Testis (tissue), 2 donors: ENCODE measurements at regions not wholly inside any gene's neighbourhood (a gene's known extent, or its start where the extent isn't known, plus 50 kb on each side); places are given as distances from the start of the nearest gene placed in this dataset.

Experiments
- DNase-seq: peaks from one replicate; pipeline ENCODE4 v3.0.0-alpha.2; 2019
- H3K27ac ChIP-seq, 2 donors: fragments of 200-600 bp; sonication (generic); one replicate each; pipeline ENCODE4 v1.5.1; 2019
- H3K27me3 ChIP-seq: fragments of 200-600 bp; sonication (generic); one replicate; pipeline ENCODE4 v1.5.1; 2019
- H3K36me3 ChIP-seq: fragments of 200-600 bp; sonication (generic); one replicate; pipeline ENCODE4 v1.5.1; 2017; ENCODE audit warnings: low read depth; ENCODE audit errors: missing control alignments
- H3K4me1 ChIP-seq: fragments of 200-600 bp; sonication (generic); one replicate; pipeline ENCODE4 v1.5.1; 2019
- H3K4me3 ChIP-seq, 2 donors: fragments of 200-600 bp; sonication (generic); one replicate each; pipeline ENCODE4 v1.5.1; 2017 to 2019
- H3K9me3 ChIP-seq: fragments of 200-600 bp; sonication (generic); one replicate; pipeline ENCODE4 v1.5.1; 2017
- POLR2A ChIP-seq: fragments of 450-650 bp; IDR thresholded peaks from one replicate; pipeline ENCODE4 v1.6.1; 2017; ENCODE audit warnings: antibody characterized with exemption, mild to moderate bottlenecking, moderate library complexity
- WGBS, 2 donors: methylation state at CpG; one replicate each; pipeline ENCODE4 v1.1.5; 2018; 5-methylcytosine and 5-hydroxymethylcytosine counted together
- intact Hi-C: fragments of 100-400 bp; cut with DNase I; formaldehyde crosslinking; loops from one replicate; pipeline ENCODE4 v1.15.1; 2023; ENCODE audit warnings: low total_unique reads
- TF ChIP-seq, protein P1 (sequence below), 3 experiments: fragments of 450-650 bp in 2 of 3; fragments of 200-600 bp in 1 of 3; sonication (generic) in 1 of 3; IDR thresholded peaks; one replicate each; pipeline ENCODE4 v1.5.1; 2016 to 2019; ENCODE audit warnings: antibody characterized with exemption in 3 of 3, mild to moderate bottlenecking in 2 of 3, moderate library complexity in 1 of 3

DNA sequence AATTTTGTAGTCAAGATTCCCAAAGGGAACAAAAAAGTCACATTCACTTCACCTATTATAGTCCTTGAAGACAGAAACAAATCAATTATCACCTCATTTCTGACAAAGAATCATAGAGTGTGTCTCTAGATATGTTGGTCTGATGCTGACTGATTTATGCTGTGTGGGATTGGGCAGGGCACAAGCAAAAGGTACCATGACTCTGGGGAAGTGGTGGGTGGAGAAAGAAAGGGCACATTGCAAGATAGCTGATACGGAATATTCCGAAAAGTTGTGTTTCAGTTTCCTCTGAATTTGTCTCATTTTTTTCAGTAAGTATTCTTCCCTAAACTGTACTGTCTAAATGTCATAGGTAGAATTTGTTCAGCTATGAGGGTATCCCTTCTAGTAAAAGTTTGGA, 268.0 kb downstream of the MREG start:
- Histone ChIP-seq H3K27ac (no peak overlapping the region), H3K36me3 (no peaks in the 10 kb centered on the region), H3K27me3 (no peaks in the 10 kb centered on the region), H3K4me3 (no peak overlapping the region), H3K9me3 (no peaks in the 10 kb centered on the region), H3K4me1 (peaks cover 10% of the 10 kb centered on the region)
- DNase-seq: no peak
- TF ChIP-seq, protein P1, sequence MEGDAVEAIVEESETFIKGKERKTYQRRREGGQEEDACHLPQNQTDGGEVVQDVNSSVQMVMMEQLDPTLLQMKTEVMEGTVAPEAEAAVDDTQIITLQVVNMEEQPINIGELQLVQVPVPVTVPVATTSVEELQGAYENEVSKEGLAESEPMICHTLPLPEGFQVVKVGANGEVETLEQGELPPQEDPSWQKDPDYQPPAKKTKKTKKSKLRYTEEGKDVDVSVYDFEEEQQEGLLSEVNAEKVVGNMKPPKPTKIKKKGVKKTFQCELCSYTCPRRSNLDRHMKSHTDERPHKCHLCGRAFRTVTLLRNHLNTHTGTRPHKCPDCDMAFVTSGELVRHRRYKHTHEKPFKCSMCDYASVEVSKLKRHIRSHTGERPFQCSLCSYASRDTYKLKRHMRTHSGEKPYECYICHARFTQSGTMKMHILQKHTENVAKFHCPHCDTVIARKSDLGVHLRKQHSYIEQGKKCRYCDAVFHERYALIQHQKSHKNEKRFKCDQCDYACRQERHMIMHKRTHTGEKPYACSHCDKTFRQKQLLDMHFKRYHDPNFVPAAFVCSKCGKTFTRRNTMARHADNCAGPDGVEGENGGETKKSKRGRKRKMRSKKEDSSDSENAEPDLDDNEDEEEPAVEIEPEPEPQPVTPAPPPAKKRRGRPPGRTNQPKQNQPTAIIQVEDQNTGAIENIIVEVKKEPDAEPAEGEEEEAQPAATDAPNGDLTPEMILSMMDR (IDR thresholded peaks at IDR 0.05): no peak
- TF ChIP-seq POLR2A: no peak
- intact Hi-C loops: no loop called here
- 95 to 96% methylated on average over 2 of the region's 2 CpGs for WGBS, 2 donors

DNA sequence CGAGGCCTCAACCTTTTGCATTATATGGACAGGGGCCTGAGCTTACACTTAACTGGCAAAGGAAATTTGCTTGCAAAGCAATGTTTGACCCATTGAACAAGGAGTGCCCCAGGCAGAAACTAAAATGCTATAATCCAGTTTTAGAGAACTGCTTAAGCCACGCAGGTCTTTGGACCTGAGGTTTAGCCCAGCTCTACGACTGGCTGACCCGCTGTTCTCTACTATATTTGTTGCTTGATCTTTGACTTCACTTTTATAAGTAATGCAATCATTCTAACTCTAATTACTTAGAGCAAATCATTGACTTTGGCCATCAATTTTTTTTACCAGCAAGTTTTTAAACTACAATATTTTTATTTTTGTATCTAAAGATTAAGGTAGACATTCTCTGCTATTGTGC, 268.8 kb downstream of the MREG start:
- peaks cover 4% of the 10 kb centered on the region for H3K4me1 ChIP-seq
- WGBS, 2 donors: 94 to 97% methylated on average over 4 of the region's 4 CpGs
- H3K36me3 ChIP-seq: no peaks in the 10 kb centered on the region
- no peak overlapping the region for H3K27ac ChIP-seq
- intact Hi-C loops: no loop called here
- H3K9me3 ChIP-seq: no peaks in the 10 kb centered on the region
- no peak for DNase-seq
- TF ChIP-seq POLR2A: no peak
- no peak overlapping the region for H3K4me3 ChIP-seq
- H3K27me3 ChIP-seq: no peaks in the 10 kb centered on the region

DNA sequence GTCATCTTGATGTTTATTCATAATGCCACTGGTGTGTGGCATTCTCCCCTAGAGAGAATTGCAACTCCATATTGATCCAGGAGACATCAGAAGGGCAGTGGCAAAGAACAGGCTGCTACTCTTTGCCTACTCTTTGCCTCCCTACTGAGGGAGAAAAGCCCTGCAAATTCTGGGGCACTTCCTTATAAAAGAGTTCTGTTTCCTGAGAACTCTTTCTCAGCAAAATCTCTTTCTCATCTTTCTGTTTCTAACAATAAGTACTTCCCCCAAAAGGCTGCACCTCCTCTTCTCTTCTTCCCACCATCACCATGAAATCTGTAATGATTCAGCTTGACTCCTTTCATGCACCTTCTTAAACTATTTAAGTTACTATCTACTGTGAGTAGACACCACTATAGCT, 270.3 kb downstream of the MREG start:
- Histone ChIP-seq H3K27ac (no peak overlapping the region), H3K4me3 (no peak overlapping the region), H3K9me3 (no peaks in the 10 kb centered on the region), H3K4me1 (peaks cover 3% of the 10 kb centered on the region), H3K36me3 (no peaks in the 10 kb centered on the region), H3K27me3 (no peaks in the 10 kb centered on the region)
- TF ChIP-seq, protein P1 (IDR thresholded peaks at IDR 0.05): no peak
- no peak for TF ChIP-seq POLR2A
- intact Hi-C loops: no loop called here
- no peak for DNase-seq

DNA sequence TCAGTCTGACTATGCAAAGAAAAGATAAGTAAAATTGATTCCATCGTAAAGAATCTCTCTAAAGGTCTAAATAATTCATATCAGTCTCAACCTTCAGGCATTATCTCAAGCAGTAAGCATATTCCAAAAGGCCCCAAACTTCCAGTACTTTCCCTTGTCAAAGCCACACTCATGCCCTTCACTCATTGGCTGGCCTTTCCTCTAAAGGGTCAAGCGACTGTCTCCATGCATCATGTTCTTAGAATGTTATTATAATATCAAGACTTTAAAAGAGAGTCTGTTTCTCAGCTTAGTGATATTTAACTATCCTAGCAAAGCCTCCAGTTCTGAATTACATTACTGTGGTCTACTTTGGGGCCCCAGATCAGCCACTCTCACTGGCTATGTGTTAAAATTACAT, 271.3 kb downstream of the MREG start:
- Histone ChIP-seq H3K36me3 (no peaks in the 10 kb centered on the region), H3K27me3 (no peaks in the 10 kb centered on the region), H3K9me3 (no peaks in the 10 kb centered on the region), H3K4me3 (no peak overlapping the region), H3K4me1 (no peaks in the 10 kb centered on the region), H3K27ac (no peak overlapping the region)
- DNase-seq: no peak
- 92 to 100% methylated on average over 2 of the region's 2 CpGs for WGBS, 2 donors
- intact Hi-C loops: no loop called here
- TF ChIP-seq POLR2A: no peak
- TF ChIP-seq, protein P1 (IDR thresholded peaks at IDR 0.05): no peak

- DNase-seq: no peak
- no peak overlapping the region for H3K27ac ChIP-seq
- no peaks in the 10 kb centered on the region for H3K27me3 ChIP-seq
- TF ChIP-seq POLR2A: no peak
- TF ChIP-seq, protein P1 (IDR thresholded peaks at IDR 0.05): no peak
- no peaks in the 10 kb centered on the region for H3K36me3 ChIP-seq
- no peaks in the 10 kb centered on the region for H3K4me1 ChIP-seq
- intact Hi-C loops: no loop called here
- no peak overlapping the region for H3K4me3 ChIP-seq
- no peaks in the 10 kb centered on the region for H3K9me3 ChIP-seq
- WGBS, 2 donors: 81 to 87% methylated on average over 6 of the region's 6 CpGs
Observed at GRCh38 chr2:215740071-215740470, 273.3 kb downstream of the MREG start.
